SK-N-SH (cell line): ENCODE measurements at regions not wholly inside any gene's neighbourhood (a gene's known extent, or its start where the extent isn't known, plus 50 kb on each side); places are given as distances from the start of the nearest gene placed in this dataset.

Experiments
- CTCF ChIA-PET: fragments of 300-600, 350-600 bp; formaldehyde crosslinking; extraction: SDS; loops from one replicate; lab custom pipeline; 2021; lab: Yijun Ruan, JAX
- POLR2A ChIA-PET: fragments of 350-600 bp; sonication (Branson Sonifier 250); formaldehyde crosslinking; extraction: SDS; loops from one replicate; lab custom pipeline; 2020; ENCODE audit warnings: antibody characterized with exemption, inconsistent platforms; lab: Yijun Ruan, JAX
- DNase-seq: peaks from one replicate; pipeline ENCODE4 v3.0.0; 2012
- H2AFZ ChIP-seq: fragments of 200-600 bp; sonication (generic); 2 replicates; pipeline ENCODE4 v1.8.1; 2016; ENCODE audit warnings: antibody characterized with exemption, mild to moderate bottlenecking, low read depth
- H3F3A ChIP-seq: fragments of 200-600 bp; sonication (generic); replicated peaks from 2 replicates; pipeline ENCODE3; 2016; ENCODE audit warnings: antibody characterized with exemption, mild to moderate bottlenecking; ENCODE audit not compliant: insufficient read depth
- H3K27ac ChIP-seq, 2 experiments: fragments of 200-500 bp in 1 of 2; fragments of 200-600 bp in 1 of 2; sonication (Bioruptor generic) in 1 of 2; sonication (generic), shearing (Covaris generic) in 1 of 2; 2 replicates each; pipeline versions ENCODE4 v1.5.1 to v1.6.1; 2014 to 2016; ENCODE audit warnings: low read depth in 2 of 2, inconsistent platforms in 1 of 2, low read length in 1 of 2, mild to moderate bottlenecking in 1 of 2, mixed read lengths in 1 of 2
- H3K27me3 ChIP-seq: fragments of 200-600 bp; sonication (generic), shearing (Covaris generic); 2 replicates; pipeline ENCODE4 v1.6.1; 2016; ENCODE audit warnings: mixed run types; ENCODE audit not compliant: insufficient read depth
- H3K36me3 ChIP-seq, 2 experiments: fragments of 200-500 bp in 1 of 2; fragments of 200-600 bp in 1 of 2; sonication (Bioruptor generic) in 1 of 2; sonication (generic) in 1 of 2; replicated peaks in 1 of 2; 2 replicates each; pipeline versions ENCODE3 to v1.5.1; 2014 to 2016; ENCODE audit warnings: low read length in 1 of 2, mild to moderate bottlenecking in 1 of 2; ENCODE audit not compliant: insufficient read depth in 2 of 2, control insufficient read depth in 1 of 2
- H3K4me1 ChIP-seq, 2 experiments: fragments of 200-500 bp in 1 of 2; fragments of 200-600 bp in 1 of 2; sonication (Bioruptor generic) in 1 of 2; sonication (generic), shearing (Covaris generic) in 1 of 2; 2 replicates each; pipeline versions ENCODE4 v1.5.1 to v1.6.1; 2014 to 2016; ENCODE audit warnings: low read depth in 1 of 2, low read length in 1 of 2, mixed run types in 1 of 2; ENCODE audit not compliant: insufficient read depth in 2 of 2, control insufficient read depth in 1 of 2
- H3K4me2 ChIP-seq: fragments of 200-600 bp; sonication (generic), shearing (Covaris generic); 2 replicates; pipeline ENCODE4 v1.6.1; 2017; ENCODE audit warnings: mixed run types
- H3K4me3 ChIP-seq, 2 experiments: fragments of 200-500 bp in 1 of 2; fragments of 200-600 bp in 1 of 2; sonication (Bioruptor generic) in 1 of 2; sonication (generic), shearing (Covaris generic) in 1 of 2; 2 replicates each; pipeline versions ENCODE4 v1.5.1 to v1.8.1; 2014 to 2016; ENCODE audit warnings: low read depth in 2 of 2, inconsistent platforms in 1 of 2, low read length in 1 of 2, mild to moderate bottlenecking in 1 of 2, mixed read lengths in 1 of 2, moderate library complexity in 1 of 2
- H3K79me2 ChIP-seq: fragments of 200-600 bp; sonication (generic); 2 replicates; pipeline ENCODE4 v1.8.1; 2017; ENCODE audit warnings: mild to moderate bottlenecking; ENCODE audit not compliant: insufficient read depth
- H3K9ac ChIP-seq: fragments of 200-600 bp; sonication (generic); 2 replicates; pipeline ENCODE4 v1.6.1; 2017; ENCODE audit warnings: mixed run types
- H3K9me2 ChIP-seq: fragments of 200-600 bp; sonication (generic); 2 replicates; pipeline ENCODE4 v1.6.1; 2017; ENCODE audit warnings: mixed run types
- H3K9me3 ChIP-seq: fragments of 200-600 bp; sonication (generic); 2 replicates; pipeline ENCODE4 v1.6.1; 2017; ENCODE audit warnings: mixed run types, mild to moderate bottlenecking, moderate library complexity
- H4K20me1 ChIP-seq: fragments of 200-600 bp; sonication (generic); 2 replicates; pipeline ENCODE4 v1.6.1; 2017; ENCODE audit warnings: mild to moderate bottlenecking, mixed run types; ENCODE audit not compliant: insufficient read depth
- EP300 ChIP-seq, 2 experiments: IDR thresholded peaks; 2 replicates each; pipeline versions ENCODE4 v1.4.0 to v1.6.1; 2012; ENCODE audit warnings: borderline replicate concordance in 1 of 2, low read depth in 1 of 2, low read length in 1 of 2
- FOSL2 ChIP-seq: IDR thresholded peaks from 2 replicates; pipeline ENCODE4 v1.4.0; 2012; ENCODE audit warnings: low read depth, mild to moderate bottlenecking, moderate library complexity, borderline replicate concordance
- FOXJ3 ChIP-seq: sonication (generic); formaldehyde crosslinking; IDR thresholded peaks from 2 replicates; pipeline ENCODE4 v1.5.1; 2020; ENCODE audit warnings: mild to moderate bottlenecking, missing genetic modification reagents
- FOXM1 ChIP-seq: IDR thresholded peaks from 2 replicates; pipeline ENCODE4 v1.4.0; 2012; ENCODE audit warnings: low read depth, mild to moderate bottlenecking
- GABPA ChIP-seq: IDR thresholded peaks from 2 replicates; pipeline ENCODE4 v1.4.0; 2012; ENCODE audit warnings: low read depth, mild to moderate bottlenecking
- GATA2 ChIP-seq: sonication (generic); formaldehyde crosslinking; IDR thresholded peaks from 2 replicates; pipeline ENCODE4 v1.5.0; 2020; ENCODE audit warnings: mild to moderate bottlenecking, missing genetic modification reagents
- JUND ChIP-seq: IDR thresholded peaks from 2 replicates; pipeline ENCODE4 v1.4.0; 2012
- MXI1 ChIP-seq: IDR thresholded peaks from 2 replicates; pipeline ENCODE4 v1.6.1; 2012; ENCODE audit warnings: mild to moderate bottlenecking, low read depth, low read length, improper control_type of control experiment
- NRF1 ChIP-seq: IDR thresholded peaks from 2 replicates; pipeline ENCODE4 v1.6.1; 2012; ENCODE audit warnings: low read depth, mild to moderate bottlenecking, low read length
- RAD21 ChIP-seq: IDR thresholded peaks from 2 replicates; pipeline ENCODE4 v1.6.1; 2012; ENCODE audit warnings: mild to moderate bottlenecking, low read length
- RXRA ChIP-seq: IDR thresholded peaks from 2 replicates; pipeline ENCODE4 v1.4.0; 2012; ENCODE audit warnings: low read depth, mild to moderate bottlenecking, borderline replicate concordance
- SIN3A ChIP-seq: IDR thresholded peaks from 2 replicates; pipeline ENCODE4 v1.6.1; 2012; ENCODE audit warnings: low read depth, mild to moderate bottlenecking, low read length, moderate library complexity, borderline replicate concordance
- TEAD4 ChIP-seq: IDR thresholded peaks from 2 replicates; pipeline ENCODE4 v1.4.0; 2012; ENCODE audit warnings: mild to moderate bottlenecking, borderline replicate concordance; ENCODE audit not compliant: insufficient read depth
- YY1 ChIP-seq: IDR thresholded peaks from 2 replicates; pipeline ENCODE4 v1.4.0; 2012; ENCODE audit warnings: low read depth, mild to moderate bottlenecking
- WGBS: methylation state at CpG from one replicate; pipeline ENCODE4 v1.1.6; 2017; ENCODE audit warnings: low lambda C conversion rate; 5-methylcytosine and 5-hydroxymethylcytosine counted together
- TF ChIP-seq, protein P1 (sequence below): fragments of 200-600 bp; sonication (generic); IDR thresholded peaks from 2 replicates; pipeline ENCODE4 v1.6.1; 2017; ENCODE audit warnings: antibody characterized with exemption, mild to moderate bottlenecking, moderate library complexity
- TF ChIP-seq, protein P2 (sequence below): IDR thresholded peaks from 2 replicates; pipeline ENCODE4; 2012
- TF ChIP-seq, protein P3 (sequence below): fragments of 150-350 bp; IDR thresholded peaks from 2 replicates; pipeline ENCODE4 v1.6.1; 2017; ENCODE audit warnings: antibody characterized with exemption, low read length, low read depth, borderline replicate concordance
- TF ChIP-seq, protein P4 (sequence below): IDR thresholded peaks from 2 replicates; pipeline ENCODE4 v1.4.0; 2012; ENCODE audit warnings: low read depth
- TF ChIP-seq, protein P5 (sequence below): IDR thresholded peaks from 2 replicates; pipeline ENCODE4 v1.4.0; 2012; ENCODE audit warnings: low read depth, borderline replicate concordance

DNA sequence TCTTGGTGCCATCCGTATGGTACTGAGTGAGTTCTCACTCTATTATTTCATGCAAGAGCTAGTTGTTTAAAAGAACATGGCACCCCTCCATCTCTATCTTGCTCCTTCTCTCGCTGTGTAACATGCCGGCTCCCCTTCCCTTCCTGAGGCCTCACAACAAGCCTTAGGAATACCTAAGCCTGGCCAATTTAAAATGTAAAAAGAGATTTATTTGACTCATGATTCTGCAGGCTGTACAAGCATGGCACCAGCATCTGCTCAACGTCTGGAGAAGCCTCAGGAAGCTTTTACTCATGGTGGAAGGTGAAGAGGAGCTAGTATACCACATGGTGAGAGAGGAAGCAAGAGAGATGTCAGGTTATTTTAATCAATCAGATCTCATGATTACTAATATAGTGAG is 90.4 kb upstream of the NUDT10 start:
- ChIA-PET POLR2A (no interaction called here), CTCF (interaction anchor here (0.5 to 1.6 kb wide), 2 partner anchors 9 to 12 kb away, joined by 3 read pairs; no protein-coding TSS in a partner anchor)
- Histone ChIP-seq H3K79me2 (no peaks in the 10 kb centered on the region), H3K27me3 (no peaks in the 10 kb centered on the region), H3K36me3 (no peaks in the 10 kb centered on the region), H2AFZ (no peak overlapping the region), H3K9me2 (no peaks in the 10 kb centered on the region), H3K4me1 (no peaks in the 10 kb centered on the region), H3K27ac (no peak overlapping the region), H3K9me3 (no peaks in the 10 kb centered on the region), H4K20me1 (no peaks in the 10 kb centered on the region), H3F3A (no peaks in the 10 kb centered on the region), H3K4me3 (no peak overlapping the region), H3K9ac (no peak overlapping the region), H3K4me2 (no peak overlapping the region)
- TF ChIP-seq FOSL2 (no peak), SIN3A (no peak), NRF1 (no peak), RXRA (no peak), YY1 (no peak), GABPA (no peak), FOXJ3 (CRISPR knock-in tag) (no peak), EP300 (IDR thresholded peaks at IDR 0.05; ENCODE audit: borderline replicate concordance in 1 of 2, low read depth in 1 of 2, low read length in 1 of 2) (no peak), JUND (no peak)
- TF ChIP-seq, protein P1, sequence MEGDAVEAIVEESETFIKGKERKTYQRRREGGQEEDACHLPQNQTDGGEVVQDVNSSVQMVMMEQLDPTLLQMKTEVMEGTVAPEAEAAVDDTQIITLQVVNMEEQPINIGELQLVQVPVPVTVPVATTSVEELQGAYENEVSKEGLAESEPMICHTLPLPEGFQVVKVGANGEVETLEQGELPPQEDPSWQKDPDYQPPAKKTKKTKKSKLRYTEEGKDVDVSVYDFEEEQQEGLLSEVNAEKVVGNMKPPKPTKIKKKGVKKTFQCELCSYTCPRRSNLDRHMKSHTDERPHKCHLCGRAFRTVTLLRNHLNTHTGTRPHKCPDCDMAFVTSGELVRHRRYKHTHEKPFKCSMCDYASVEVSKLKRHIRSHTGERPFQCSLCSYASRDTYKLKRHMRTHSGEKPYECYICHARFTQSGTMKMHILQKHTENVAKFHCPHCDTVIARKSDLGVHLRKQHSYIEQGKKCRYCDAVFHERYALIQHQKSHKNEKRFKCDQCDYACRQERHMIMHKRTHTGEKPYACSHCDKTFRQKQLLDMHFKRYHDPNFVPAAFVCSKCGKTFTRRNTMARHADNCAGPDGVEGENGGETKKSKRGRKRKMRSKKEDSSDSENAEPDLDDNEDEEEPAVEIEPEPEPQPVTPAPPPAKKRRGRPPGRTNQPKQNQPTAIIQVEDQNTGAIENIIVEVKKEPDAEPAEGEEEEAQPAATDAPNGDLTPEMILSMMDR, result no peak
- TF ChIP-seq, protein P2, sequence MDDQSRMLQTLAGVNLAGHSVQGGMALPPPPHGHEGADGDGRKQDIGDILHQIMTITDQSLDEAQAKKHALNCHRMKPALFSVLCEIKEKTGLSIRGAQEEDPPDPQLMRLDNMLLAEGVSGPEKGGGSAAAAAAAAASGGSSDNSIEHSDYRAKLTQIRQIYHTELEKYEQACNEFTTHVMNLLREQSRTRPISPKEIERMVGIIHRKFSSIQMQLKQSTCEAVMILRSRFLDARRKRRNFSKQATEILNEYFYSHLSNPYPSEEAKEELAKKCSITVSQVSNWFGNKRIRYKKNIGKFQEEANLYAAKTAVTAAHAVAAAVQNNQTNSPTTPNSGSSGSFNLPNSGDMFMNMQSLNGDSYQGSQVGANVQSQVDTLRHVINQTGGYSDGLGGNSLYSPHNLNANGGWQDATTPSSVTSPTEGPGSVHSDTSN, result no peak
- 8% methylated on average over 4 of the region's 4 CpGs for WGBS
- no peak for DNase-seq

DNA sequence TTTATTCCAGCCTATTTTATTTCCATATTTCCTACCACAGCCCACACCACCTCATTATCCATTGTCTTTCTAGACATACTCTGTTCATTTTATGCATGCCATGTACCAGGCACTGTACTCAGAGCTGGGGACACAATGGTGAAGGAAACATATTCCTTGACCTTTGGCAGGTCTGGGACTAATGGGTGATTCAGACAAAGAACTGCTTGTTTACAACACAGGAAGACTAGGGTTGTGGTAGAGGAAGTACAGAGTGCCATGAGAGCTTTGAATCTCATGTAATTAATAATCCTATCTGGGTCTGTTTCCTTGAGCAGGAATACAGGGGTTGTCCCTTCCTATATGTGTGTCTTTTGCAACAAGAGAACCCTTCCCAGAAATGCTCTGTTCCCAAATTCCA is 75.1 kb upstream of the NUDT10 start:
- H3K4me2 ChIP-seq, result no peak overlapping the region
- H3K9me3 ChIP-seq, result no peaks in the 10 kb centered on the region
- no peaks in the 10 kb centered on the region for H4K20me1 ChIP-seq
- ChIA-PET CTCF (no interaction called here), POLR2A (no interaction called here)
- H3K9ac ChIP-seq, result no peak overlapping the region
- H3K27ac ChIP-seq, result no peak overlapping the region
- H3K36me3 ChIP-seq, result no peaks in the 10 kb centered on the region
- H3K27me3 ChIP-seq, result no peaks in the 10 kb centered on the region
- H3K79me2 ChIP-seq, result no peaks in the 10 kb centered on the region
- no peaks in the 10 kb centered on the region for H3F3A ChIP-seq
- no peak overlapping the region for H3K4me3 ChIP-seq
- DNase-seq, result no peak
- H3K4me1 ChIP-seq, result no peaks in the 10 kb centered on the region
- H3K9me2 ChIP-seq, result no peaks in the 10 kb centered on the region
- H2AFZ ChIP-seq, result no peak overlapping the region
- TF ChIP-seq FOSL2, result no peak
- TF ChIP-seq, protein P3, sequence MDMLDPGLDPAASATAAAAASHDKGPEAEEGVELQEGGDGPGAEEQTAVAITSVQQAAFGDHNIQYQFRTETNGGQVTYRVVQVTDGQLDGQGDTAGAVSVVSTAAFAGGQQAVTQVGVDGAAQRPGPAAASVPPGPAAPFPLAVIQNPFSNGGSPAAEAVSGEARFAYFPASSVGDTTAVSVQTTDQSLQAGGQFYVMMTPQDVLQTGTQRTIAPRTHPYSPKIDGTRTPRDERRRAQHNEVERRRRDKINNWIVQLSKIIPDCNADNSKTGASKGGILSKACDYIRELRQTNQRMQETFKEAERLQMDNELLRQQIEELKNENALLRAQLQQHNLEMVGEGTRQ, result no peak
- TF ChIP-seq FOXM1, result no peak
- TF ChIP-seq, protein P4, sequence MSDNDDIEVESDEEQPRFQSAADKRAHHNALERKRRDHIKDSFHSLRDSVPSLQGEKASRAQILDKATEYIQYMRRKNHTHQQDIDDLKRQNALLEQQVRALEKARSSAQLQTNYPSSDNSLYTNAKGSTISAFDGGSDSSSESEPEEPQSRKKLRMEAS, result no peak
- no peak for TF ChIP-seq RXRA
- TF ChIP-seq MXI1, result no peak
- TF ChIP-seq JUND, result no peak
- TF ChIP-seq, protein P5, sequence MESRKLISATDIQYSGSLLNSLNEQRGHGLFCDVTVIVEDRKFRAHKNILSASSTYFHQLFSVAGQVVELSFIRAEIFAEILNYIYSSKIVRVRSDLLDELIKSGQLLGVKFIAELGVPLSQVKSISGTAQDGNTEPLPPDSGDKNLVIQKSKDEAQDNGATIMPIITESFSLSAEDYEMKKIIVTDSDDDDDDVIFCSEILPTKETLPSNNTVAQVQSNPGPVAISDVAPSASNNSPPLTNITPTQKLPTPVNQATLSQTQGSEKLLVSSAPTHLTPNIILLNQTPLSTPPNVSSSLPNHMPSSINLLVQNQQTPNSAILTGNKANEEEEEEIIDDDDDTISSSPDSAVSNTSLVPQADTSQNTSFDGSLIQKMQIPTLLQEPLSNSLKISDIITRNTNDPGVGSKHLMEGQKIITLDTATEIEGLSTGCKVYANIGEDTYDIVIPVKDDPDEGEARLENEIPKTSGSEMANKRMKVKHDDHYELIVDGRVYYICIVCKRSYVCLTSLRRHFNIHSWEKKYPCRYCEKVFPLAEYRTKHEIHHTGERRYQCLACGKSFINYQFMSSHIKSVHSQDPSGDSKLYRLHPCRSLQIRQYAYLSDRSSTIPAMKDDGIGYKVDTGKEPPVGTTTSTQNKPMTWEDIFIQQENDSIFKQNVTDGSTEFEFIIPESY, result no peak
- TF ChIP-seq NRF1, result no peak
- TF ChIP-seq TEAD4, result no peak
- no peak for TF ChIP-seq RAD21
- TF ChIP-seq GATA2 (CRISPR knock-in tag), result no peak
